ENCODE measurements at regions not wholly inside any gene's neighbourhood (a gene's known extent, or its start where the extent isn't known, plus 50 kb on each side); places are given as distances from the start of the nearest gene placed in this dataset.

DNA sequence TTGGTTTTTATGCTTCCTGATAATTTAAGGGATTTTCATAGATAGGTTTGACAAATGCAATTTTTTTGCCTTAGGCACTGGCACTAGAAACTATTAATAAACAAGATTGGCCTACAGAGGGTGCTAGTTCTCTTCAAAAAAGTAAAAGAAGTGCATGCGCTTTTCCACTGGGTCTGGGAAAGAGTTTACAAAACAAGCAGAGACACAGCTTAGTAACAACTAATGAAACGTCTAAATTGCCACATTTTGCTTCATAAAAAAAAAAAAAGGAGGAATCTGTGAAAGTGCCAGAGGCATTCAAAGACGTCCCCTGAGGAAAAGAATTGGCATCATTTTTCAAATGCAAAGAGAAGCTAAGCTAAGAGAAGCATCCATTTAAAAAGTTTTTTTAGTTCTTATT is 58.3 kb upstream of the EEA1 start:
- Mint-ChIP-seq H3K9me3 (peaks cover 7% of the 10 kb centered on the region), H3K4me3 (ENCODE audit: low read depth) (no peak overlapping the region), H3K4me1 (ENCODE audit: low read depth) (peaks cover 38% of the 10 kb centered on the region), H3K27ac (peak overlapping the region; percentile 60), H3K36me3 (ENCODE audit: low read depth) (no peaks in the 10 kb centered on the region), H3K27me3 (ENCODE audit: low read depth) (no peaks in the 10 kb centered on the region)
- DNase-seq (ENCODE audit: low spot score), result no peak
- intact Hi-C loops (cut with micrococcal nuclease), result loop anchor here (1.0 to 5.0 kb wide), 6 partner anchors 40 to 1113 kb away; partner anchors contain the start of gene SOCS2

DNA sequence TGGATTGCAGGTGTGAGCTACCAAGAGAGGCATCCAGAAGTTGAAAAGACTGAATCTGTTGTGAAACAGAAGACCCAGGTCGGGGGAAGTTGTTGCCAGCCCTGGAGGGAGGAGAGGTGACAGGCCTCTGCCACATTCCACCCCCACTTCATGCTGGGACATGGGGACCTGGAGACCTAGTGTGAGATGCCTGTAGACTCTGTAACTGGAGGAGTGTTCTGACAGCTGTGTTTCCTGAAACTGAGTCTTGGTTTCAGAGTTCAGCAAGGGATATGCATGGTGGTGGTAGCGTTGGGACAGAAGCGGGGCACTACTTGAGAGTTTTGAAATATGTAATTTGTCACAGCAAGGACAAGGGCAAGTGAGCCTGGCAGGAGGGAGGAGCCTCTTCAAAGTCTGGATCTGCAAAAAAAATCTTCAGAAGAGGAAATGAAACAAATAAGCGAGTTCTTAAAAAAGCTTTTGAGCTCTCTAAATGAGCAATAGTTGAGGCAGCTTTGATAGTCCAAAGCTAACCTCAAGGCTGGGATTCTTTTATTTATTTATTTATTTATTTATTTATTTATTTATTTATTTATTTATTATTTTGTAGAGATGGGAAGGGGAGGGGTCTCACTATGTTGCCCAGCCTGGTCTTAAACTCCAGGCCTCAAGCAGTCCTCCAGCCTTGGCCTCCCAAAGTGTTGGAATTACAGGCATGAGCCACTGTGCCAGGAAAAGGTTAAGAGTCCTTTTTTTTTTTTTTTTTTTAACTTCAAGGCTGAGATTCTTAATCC is 58.9 kb upstream of the EEA1 start:
- Mint-ChIP-seq H3K27me3 (ENCODE audit: low read depth) (no peaks in the 10 kb centered on the region), H3K4me3 (ENCODE audit: low read depth) (no peak overlapping the region), H3K36me3 (ENCODE audit: low read depth) (no peaks in the 10 kb centered on the region), H3K9me3 (peaks cover under 1% of the 10 kb centered on the region), H3K27ac (peak overlapping the region; percentile 60), H3K4me1 (ENCODE audit: low read depth) (peaks cover 38% of the 10 kb centered on the region)
- intact Hi-C loops (cut with micrococcal nuclease), result loop anchor here (1.0 to 5.0 kb wide), 7 partner anchors 39 to 1113 kb away; partner anchors contain the start of genes EEA1 and SOCS2
- DNase-seq (ENCODE audit: low spot score), result peak; percentile 15

GRCh38 chr12:92988622-92989130 is 59.6 kb upstream of the EEA1 start:
- Mint-ChIP-seq H3K27me3 (ENCODE audit: low read depth) (no peaks in the 10 kb centered on the region), H3K36me3 (ENCODE audit: low read depth) (no peaks in the 10 kb centered on the region), H3K4me3 (ENCODE audit: low read depth) (no peak overlapping the region), H3K27ac (no peak overlapping the region), H3K9me3 (no peaks in the 10 kb centered on the region), H3K4me1 (ENCODE audit: low read depth) (peaks cover 38% of the 10 kb centered on the region)
- intact Hi-C loops (cut with micrococcal nuclease), result loop anchor here (1.0 to 5.0 kb wide), 4 partner anchors 39 to 584 kb away; partner anchors contain the start of genes EEA1 and SOCS2
- DNase-seq (ENCODE audit: low spot score), result no peak

GRCh38 chr12:92989715-92990484 is 60.8 kb upstream of the EEA1 start:
- no peak for DNase-seq (ENCODE audit: low spot score)
- Mint-ChIP-seq H3K27ac (peak overlapping the region; percentile 98), H3K27me3 (ENCODE audit: low read depth) (no peaks in the 10 kb centered on the region), H3K4me1 (ENCODE audit: low read depth) (peaks cover 38% of the 10 kb centered on the region), H3K9me3 (no peaks in the 10 kb centered on the region), H3K36me3 (ENCODE audit: low read depth) (no peaks in the 10 kb centered on the region), H3K4me3 (ENCODE audit: low read depth) (no peak overlapping the region)
- intact Hi-C loops (cut with micrococcal nuclease), result loop anchor here (1.0 to 5.0 kb wide), 9 partner anchors 19 to 582 kb away; partner anchors contain the start of gene SOCS2

GRCh38 chr12:92991134-92991533 is 62.0 kb upstream of the EEA1 start:
- Mint-ChIP-seq H3K4me3 (ENCODE audit: low read depth) (no peak overlapping the region), H3K27ac (peak overlapping the region; percentile 47), H3K9me3 (no peaks in the 10 kb centered on the region), H3K36me3 (ENCODE audit: low read depth) (no peaks in the 10 kb centered on the region), H3K27me3 (ENCODE audit: low read depth) (no peaks in the 10 kb centered on the region), H3K4me1 (ENCODE audit: low read depth) (peaks cover 38% of the 10 kb centered on the region)
- DNase-seq (ENCODE audit: low spot score), result no peak
- intact Hi-C loops (cut with micrococcal nuclease), result loop anchor here (2.0 to 5.0 kb wide), 3 partner anchors 18 to 256 kb away; no protein-coding TSS in a partner anchor

DNA sequence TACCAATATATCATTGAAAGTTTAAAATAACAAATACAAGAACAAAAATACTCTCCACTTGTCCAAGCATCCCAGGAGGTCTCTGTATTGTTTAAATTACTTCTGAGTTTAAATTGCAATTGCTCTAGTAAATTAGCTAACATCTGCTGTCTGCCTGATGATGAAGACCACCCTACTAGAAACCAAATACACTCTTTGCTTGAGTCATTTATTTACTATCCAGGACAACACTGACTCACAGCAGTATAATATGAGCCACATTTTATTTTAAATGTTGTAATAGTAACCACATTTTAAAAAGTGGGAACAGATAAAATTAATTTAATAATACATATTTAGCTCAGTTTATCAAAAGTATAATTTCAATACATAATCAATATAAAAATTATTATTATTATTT is 62.9 kb upstream of the EEA1 start:
- Mint-ChIP-seq H3K27me3 (ENCODE audit: low read depth) (no peaks in the 10 kb centered on the region), H3K27ac (no peak overlapping the region), H3K4me1 (ENCODE audit: low read depth) (peaks cover 38% of the 10 kb centered on the region), H3K36me3 (ENCODE audit: low read depth) (no peaks in the 10 kb centered on the region), H3K9me3 (no peaks in the 10 kb centered on the region), H3K4me3 (ENCODE audit: low read depth) (no peak overlapping the region)
- DNase-seq (ENCODE audit: low spot score), result no peak
- intact Hi-C loops (cut with micrococcal nuclease), result loop anchor here (5.0 kb wide), 1 partner anchor 255 kb away; no protein-coding TSS in a partner anchor

DNA sequence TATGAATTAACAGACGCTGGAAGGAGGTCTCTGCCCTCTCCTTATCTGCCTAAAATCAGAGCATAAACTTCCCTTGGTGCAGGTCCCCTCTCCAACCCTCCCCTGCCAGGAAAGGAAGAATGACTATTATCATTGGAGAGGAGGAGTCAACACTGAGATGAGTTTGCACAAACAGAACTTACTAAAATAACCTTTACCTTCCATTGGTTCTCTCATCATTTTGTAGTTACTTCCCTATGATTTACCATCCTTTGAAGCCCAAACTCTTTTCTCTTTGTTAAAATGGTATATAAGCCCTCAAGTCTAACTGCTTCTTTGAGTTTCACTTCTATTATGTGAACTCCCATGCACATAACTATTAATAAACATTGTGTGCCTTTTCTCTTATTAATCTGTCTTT is 64.2 kb upstream of the EEA1 start:
- no peaks in the 10 kb centered on the region for H3K36me3 Mint-ChIP-seq (ENCODE audit: low read depth)
- no peak for DNase-seq (ENCODE audit: low spot score)
- H3K4me1 Mint-ChIP-seq (ENCODE audit: low read depth), result peaks cover 28% of the 10 kb centered on the region
- no peaks in the 10 kb centered on the region for H3K9me3 Mint-ChIP-seq
- intact Hi-C loops (cut with micrococcal nuclease), result loop anchor here (5.0 kb wide), 1 partner anchor 254 kb away; no protein-coding TSS in a partner anchor
- H3K27ac Mint-ChIP-seq, result no peak overlapping the region
- H3K4me3 Mint-ChIP-seq (ENCODE audit: low read depth), result no peak overlapping the region
- no peaks in the 10 kb centered on the region for H3K27me3 Mint-ChIP-seq (ENCODE audit: low read depth)

GRCh38 chr12:92995258-92995903 is 66.3 kb upstream of the EEA1 start:
- H3K9me3 Mint-ChIP-seq, result no peaks in the 10 kb centered on the region
- intact Hi-C loops (cut with micrococcal nuclease), result no loop called here
- H3K27ac Mint-ChIP-seq, result no peak overlapping the region
- H3K27me3 Mint-ChIP-seq (ENCODE audit: low read depth), result no peaks in the 10 kb centered on the region
- no peaks in the 10 kb centered on the region for H3K36me3 Mint-ChIP-seq (ENCODE audit: low read depth)
- no peak overlapping the region for H3K4me3 Mint-ChIP-seq (ENCODE audit: low read depth)
- DNase-seq (ENCODE audit: low spot score), result no peak
- H3K4me1 Mint-ChIP-seq (ENCODE audit: low read depth), result peaks cover 9% of the 10 kb centered on the region

GRCh38 chr12:93000026-93000425 is 70.9 kb upstream of the EEA1 start:
- no peak for DNase-seq (ENCODE audit: low spot score)
- Mint-ChIP-seq H3K27me3 (ENCODE audit: low read depth) (no peaks in the 10 kb centered on the region), H3K4me1 (ENCODE audit: low read depth) (peaks cover 3% of the 10 kb centered on the region), H3K36me3 (ENCODE audit: low read depth) (no peaks in the 10 kb centered on the region), H3K4me3 (ENCODE audit: low read depth) (no peak overlapping the region), H3K27ac (no peak overlapping the region), H3K9me3 (no peaks in the 10 kb centered on the region)
- intact Hi-C loops (cut with micrococcal nuclease), result no loop called here

DNA sequence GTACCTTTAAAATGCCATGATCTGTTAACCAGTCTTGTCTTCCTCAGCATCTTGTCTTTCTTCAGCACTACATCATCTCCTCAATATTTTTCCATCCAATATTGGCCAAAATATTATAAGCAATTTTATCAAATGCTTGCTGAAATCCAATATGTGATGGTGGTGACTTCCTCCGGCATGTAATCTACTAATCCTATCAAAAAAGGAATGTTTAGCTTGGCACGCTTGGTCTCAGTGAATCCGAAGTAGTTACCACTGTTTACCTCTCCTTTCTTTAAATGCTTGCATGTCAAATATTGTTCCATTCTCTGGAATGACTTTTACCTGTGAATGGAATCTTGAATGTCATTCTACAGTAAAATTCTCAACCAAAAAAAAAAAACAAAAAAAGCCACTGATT is 72.3 kb upstream of the EEA1 start:
- Mint-ChIP-seq H3K27ac (no peak overlapping the region), H3K4me3 (ENCODE audit: low read depth) (no peak overlapping the region), H3K9me3 (no peaks in the 10 kb centered on the region), H3K27me3 (ENCODE audit: low read depth) (no peaks in the 10 kb centered on the region), H3K36me3 (ENCODE audit: low read depth) (no peaks in the 10 kb centered on the region), H3K4me1 (ENCODE audit: low read depth) (peaks cover 4% of the 10 kb centered on the region)
- no peak for DNase-seq (ENCODE audit: low spot score)
- intact Hi-C loops (cut with micrococcal nuclease), result no loop called here

GRCh38 chr12:93002293-93003054 is 73.4 kb upstream of the EEA1 start:
- H3K4me1 Mint-ChIP-seq (ENCODE audit: low read depth), result peaks cover 6% of the 10 kb centered on the region
- intact Hi-C loops (cut with micrococcal nuclease), result no loop called here

More at GRCh38 chr12:93002293-93003054, 73.4 kb upstream of the EEA1 start:
- no peak overlapping the region for H3K4me3 Mint-ChIP-seq (ENCODE audit: low read depth)
- DNase-seq (ENCODE audit: low spot score), result no peak
- no peaks in the 10 kb centered on the region for H3K36me3 Mint-ChIP-seq (ENCODE audit: low read depth)
- H3K27ac Mint-ChIP-seq, result no peak overlapping the region
- no peaks in the 10 kb centered on the region for H3K9me3 Mint-ChIP-seq
- H3K27me3 Mint-ChIP-seq (ENCODE audit: low read depth), result no peaks in the 10 kb centered on the region

Data from activated T-helper 2 cell treated with anti-CD3 and anti-CD28 coated beads, Interferon-gamma antibody, Interleukin-2, Interleukin-4, amounts not matched to agents 10 μg/mL and 5 μg/mL and 100 μg/mL, durations not matched to agents 14 hours and 24 hours and 36 hours (primary cell).